Suppressor macrophage (primary cell): ENCODE measurements at regions not wholly inside any gene's neighbourhood (a gene's known extent, or its start where the extent isn't known, plus 50 kb on each side); places are given as distances from the start of the nearest gene placed in this dataset.

Source experiments
- DNase-seq, 4 experiments: peaks; one replicate each; pipeline ENCODE4 v3.0.0-alpha.2; 2020 to 2022

DNA sequence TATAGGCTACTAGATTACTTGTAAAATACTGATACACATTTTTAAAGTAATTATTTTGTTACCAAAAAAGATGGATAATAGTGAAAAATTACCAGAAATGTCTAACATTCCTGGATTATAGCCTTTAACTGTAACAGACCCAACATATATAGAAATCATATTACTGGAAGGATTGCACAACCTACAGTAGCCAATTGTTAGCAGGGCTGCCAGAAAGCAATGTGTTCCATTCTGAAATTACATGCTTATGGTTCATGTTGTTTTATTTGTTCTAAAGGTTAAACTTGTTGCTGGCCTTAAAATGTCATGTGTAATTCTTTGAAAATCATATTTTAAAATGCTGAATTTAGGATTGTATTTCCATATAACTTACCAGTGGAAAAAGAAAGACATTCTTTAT is 793.6 kb upstream of the ACVR2A start:
- DNase-seq: no peak

- no peak for DNase-seq
Measured at GRCh38 chr2:147049957-147050356, 794.9 kb upstream of the ACVR2A start.

DNA sequence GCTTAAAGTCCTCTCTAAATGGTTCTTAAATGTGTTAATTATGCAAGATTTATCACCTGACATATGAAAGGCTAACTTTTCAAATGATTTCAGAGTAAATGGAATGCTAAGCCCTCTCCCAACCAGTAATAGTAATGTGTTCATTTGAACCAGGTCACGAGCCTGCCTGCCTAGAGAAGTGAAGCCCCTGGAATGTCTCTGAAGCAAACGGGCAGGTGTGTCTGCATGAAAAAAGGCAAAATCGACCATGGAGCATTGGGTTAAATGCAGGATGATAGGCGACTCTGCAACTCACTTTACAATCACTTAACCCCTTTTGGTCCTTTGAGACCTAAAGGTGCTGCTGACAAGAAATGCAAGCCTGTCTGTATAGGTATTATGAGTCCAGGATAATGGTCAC is 798.4 kb upstream of the ACVR2A start:
- no peak for DNase-seq

- DNase-seq: peak; percentile 46 to 68 (median 54)
Measured at GRCh38 chr2:147045113-147045512, 799.7 kb upstream of the ACVR2A start.

- no peak for DNase-seq
Measured at GRCh38 chr2:147041121-147041494, 803.7 kb upstream of the ACVR2A start.

GRCh38 chr2:147040298-147041120 is 804.3 kb upstream of the ACVR2A start:
- DNase-seq: peak in 1 of 4 experiments; percentile 1

DNA sequence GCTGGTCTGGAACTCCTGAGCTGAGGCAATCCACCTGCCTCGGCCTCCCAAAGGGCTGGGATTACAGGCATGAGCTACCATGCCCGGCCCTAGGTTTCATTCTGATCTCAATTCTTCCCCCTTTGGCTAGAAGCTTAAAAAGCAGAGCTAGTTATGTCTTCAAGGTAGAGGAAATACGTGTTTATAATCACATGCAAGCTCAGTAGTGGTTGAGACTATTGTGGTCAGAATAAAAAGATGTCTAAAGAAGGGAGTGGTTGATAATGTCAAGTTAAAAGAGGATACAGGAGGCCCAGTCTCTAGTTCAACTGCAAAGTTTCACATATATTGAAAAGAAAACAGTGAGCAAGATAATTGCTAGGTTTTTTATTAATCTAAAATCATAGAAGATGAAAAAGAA is 807.8 kb upstream of the ACVR2A start:
- no peak for DNase-seq

- no peak for DNase-seq
Measured at GRCh38 chr2:147033044-147033443, 811.8 kb upstream of the ACVR2A start.

- DNase-seq: no peak
Measured at GRCh38 chr2:147031897-147032296, 812.9 kb upstream of the ACVR2A start.

DNA sequence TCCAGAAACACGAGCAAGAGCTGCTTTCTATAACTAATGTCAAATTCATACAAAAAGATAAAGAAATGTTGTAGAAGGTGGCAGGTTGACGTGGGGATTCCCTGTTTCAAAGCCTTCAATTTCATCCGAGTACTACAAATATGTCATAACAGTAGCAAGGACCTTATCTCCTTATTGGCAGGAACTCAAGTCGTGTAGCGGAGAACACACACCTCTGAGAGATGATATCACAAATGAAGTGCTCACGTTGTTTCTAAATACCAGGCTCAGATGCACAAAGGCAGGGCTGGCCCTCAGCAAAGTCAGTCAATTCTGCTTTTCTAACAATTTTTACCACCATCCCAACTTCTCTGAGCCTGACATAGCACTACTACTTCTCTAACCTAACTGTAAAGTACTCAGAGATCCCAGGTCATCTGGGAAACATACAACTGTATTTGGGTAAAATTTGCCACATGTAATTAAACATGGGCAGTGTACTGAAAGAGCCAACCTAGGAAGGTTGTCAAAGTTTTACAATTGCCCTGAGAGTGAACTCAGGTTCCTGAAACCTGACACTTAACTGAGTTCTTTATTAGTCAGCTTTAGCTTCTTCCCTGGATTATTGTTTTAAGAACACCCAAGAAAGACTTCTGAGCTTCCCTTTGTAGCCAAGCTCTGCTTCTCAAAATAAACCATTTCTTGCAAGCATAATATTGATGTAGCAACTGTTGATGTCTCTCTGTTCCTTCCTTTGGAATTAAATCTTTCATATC is 813.7 kb upstream of the ACVR2A start:
- no peak for DNase-seq

DNA sequence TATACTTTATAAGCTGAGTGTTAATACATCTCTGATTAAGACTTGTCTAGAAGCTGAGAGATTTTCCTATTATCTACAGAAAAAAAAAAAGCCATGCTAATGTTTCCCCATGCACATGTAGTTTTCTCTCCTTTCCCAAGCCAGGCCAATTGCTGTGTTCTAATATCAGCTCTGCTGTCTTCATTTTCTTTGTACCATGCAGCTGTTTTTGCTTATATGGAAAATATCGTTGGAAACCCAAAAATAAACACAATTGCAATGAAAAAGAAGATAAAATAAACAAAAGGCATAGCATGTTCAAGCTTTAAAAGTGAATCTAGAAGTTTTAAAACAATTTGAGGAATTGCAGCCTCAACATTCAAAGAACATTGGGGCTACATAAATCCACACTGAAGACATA is 817.4 kb upstream of the ACVR2A start:
- no peak for DNase-seq

- DNase-seq: no peak
Measured at GRCh38 chr2:147026664-147027295, 818.0 kb upstream of the ACVR2A start.

- no peak for DNase-seq
Measured at GRCh38 chr2:147025646-147026585, 818.9 kb upstream of the ACVR2A start.

DNA sequence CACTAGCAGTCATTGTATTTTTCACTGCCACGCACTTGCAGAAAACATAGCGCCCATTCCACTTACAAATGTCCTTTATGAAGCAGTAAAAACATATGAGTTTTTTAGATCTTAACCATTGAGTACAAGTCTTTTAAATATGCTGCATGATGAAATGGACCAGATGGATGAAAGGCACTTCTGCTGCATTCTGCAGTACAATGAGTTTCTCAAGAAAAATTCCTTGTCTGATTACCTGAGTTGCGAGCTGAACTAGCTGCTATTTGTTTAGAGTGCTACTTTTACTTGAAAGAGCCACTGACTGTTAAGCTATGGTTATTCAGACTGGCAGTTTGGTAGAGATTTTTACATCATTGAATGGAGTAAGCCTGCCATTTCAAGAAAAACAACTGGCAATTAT is 825.5 kb upstream of the ACVR2A start:
- DNase-seq: no peak

- DNase-seq: no peak
Measured at GRCh38 chr2:147017951-147018645, 826.7 kb upstream of the ACVR2A start.

DNA sequence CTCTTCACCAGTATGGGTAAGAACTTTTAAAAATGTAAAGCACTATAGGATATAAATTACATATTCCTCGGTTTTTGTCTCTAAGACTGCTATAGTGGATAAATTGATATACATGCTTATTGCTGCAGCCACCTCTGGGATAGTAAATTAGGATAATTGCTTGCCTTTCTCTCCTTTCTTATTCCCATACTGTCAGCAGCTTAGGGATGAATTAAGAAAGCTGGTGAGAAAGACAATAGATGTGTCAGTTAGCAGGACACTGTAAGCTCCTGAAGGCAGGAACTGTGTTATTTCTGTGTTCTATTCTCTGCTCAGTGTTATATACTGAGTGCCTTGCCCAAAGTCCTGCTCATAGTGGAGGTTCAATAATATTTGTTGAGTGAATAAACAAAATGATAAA is 828.6 kb upstream of the ACVR2A start:
- DNase-seq: no peak

DNA sequence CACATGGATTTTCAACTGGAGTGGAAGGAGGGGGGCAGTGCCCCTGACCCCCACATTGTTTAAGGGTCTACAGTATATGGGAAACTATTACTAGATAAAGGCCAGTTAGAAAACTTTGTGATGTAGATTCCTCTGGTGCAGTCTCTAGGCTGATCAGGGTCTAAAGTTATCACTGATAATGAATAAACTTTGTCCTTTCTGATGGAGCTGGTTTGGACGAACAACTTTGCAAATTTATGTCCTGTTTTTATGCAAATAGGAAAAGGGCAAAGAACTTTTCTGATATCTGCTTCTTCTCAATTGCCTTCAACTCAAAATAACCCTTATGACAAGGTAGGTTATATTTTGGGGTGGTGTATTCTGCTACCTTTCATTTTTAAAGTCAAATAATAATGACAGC is 829.2 kb upstream of the ACVR2A start:
- DNase-seq: no peak

DNA sequence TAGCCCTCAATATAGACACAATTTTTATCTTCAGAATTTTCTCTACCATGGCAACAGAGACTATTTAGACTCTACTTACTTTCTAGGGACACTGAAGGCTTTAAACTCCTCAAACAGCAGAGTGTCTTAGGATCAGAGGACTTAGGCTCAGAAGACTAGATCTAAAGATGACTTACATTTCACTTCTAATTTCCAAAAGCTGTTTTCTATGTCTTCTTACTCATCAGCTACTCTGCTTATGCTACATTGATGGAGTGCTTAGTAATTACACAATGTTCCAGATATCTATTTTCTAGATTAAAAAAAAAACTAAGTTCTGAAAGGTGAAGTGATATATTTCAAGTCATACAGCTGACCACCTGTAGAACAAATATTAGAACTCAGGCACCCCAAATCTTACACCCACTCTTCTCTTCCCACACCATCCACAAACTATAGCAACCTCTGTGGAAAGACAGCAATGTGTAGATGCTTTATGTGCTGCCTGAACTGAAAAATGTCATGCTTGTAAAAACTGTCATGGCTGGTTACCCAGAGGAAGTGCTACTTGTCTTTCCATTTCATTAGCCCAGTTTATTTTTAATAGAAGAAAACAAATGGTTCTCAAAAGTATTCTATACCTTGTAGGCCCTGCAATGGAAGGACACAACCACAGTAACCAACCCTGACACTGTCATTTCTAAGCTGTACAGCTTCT is 831.0 kb upstream of the ACVR2A start:
- no peak for DNase-seq

- DNase-seq: no peak
Measured at GRCh38 chr2:147008481-147008880, 836.3 kb upstream of the ACVR2A start.

DNA sequence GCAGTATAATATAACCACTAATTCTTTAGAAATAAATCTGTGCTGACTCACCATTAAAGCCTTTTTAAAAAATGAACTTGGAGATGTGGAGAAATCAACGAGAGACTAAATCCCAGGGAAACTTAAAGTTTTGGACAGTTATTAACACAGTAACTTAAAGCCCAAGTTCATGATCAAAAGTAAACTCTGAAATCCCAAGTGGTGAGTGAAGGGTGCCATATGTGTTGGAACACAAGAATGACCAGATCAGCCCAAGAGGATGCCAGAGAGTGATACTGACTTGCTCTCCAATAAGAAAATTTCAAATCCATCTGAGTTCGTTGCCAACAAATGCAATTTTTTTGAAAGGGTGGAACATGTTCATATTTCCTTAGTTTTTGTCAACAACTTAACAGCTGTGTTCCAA is 838.1 kb upstream of the ACVR2A start:
- no peak for DNase-seq

GRCh38 chr2:147003081-147003480 is 841.7 kb upstream of the ACVR2A start:
- DNase-seq: no peak
